ENCODE measurements at regions not wholly inside any gene's neighbourhood (a gene's known extent, or its start where the extent isn't known, plus 50 kb on each side); places are given as distances from the start of the nearest gene placed in this dataset.

DNA sequence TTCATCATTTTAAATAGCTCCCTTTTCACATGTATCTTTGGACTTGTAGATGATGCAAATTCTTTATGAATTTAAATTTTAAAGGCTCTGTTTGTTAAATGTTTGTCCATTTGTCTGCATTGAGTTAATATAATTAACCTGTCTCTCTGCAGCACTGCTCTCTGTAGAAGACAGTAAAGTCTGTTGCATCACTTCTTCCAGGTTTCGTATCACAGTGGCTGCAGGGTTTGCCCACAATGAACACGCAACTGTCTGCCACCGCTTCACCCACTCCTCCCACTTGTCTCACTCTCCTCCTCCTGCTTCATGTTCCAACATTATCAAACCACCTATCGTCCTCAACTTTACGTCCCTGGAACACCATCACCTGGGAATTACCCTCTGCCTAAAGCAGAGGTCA is 231.3 kb upstream of the SLC30A5 start:
- TF ChIP-seq POLR2AphosphoS5 (IDR thresholded peaks at IDR 0.05; ENCODE audit: borderline replicate concordance, low read depth, low read length): no peak
- no peak for TF ChIP-seq EZH2 (IDR thresholded peaks at IDR 0.05)
- TF ChIP-seq FOXP2 (optimal IDR thresholded peaks at IDR 0.05; ENCODE audit: control extremely low read depth, extremely low read length, insufficient read depth): no peak
